Left lung (tissue), 4 donors: ENCODE measurements at regions not wholly inside any gene's neighbourhood (a gene's known extent, or its start where the extent isn't known, plus 50 kb on each side); places are given as distances from the start of the nearest gene placed in this dataset.
"Not testable (repeated sequence)": the region's sequence is repeated elsewhere in the genome, so short reads cannot be mapped to it uniquely, and the experiment has no call there.

ENCODE experiments used
- ATAC-seq: fragments of 200-7000 bp; cut with Tn5 transposase; one replicate; pipeline ENCODE4 v1.9.1; 2020; ENCODE audit warnings: moderate library complexity
- DNase-seq, 4 donors: peaks; one replicate each; pipeline ENCODE4 v3.0.0-alpha.2; 2013 to 2020
- H3K27ac ChIP-seq, 2 donors: fragments of 200-600 bp; sonication (generic) in 1 of 2; one replicate each; pipeline versions ENCODE4 v1.5.0 to v1.8.0; 2020 to 2021
- H3K27me3 ChIP-seq, 2 donors: fragments of 200-600 bp; sonication (generic) in 1 of 2; one replicate each; pipeline versions ENCODE4 v1.5.0 to v1.8.0; 2020 to 2021
- H3K36me3 ChIP-seq, 2 donors: fragments of 200-600 bp; sonication (generic) in 1 of 2; one replicate each; pipeline versions ENCODE4 v1.5.0 to v1.8.0; 2020 to 2021
- H3K4me1 ChIP-seq, 2 donors: fragments of 200-600 bp; one replicate each; pipeline ENCODE4 v1.8.0; 2021
- H3K4me3 ChIP-seq, 2 donors: fragments of 200-600 bp; sonication (generic) in 1 of 2; one replicate each; pipeline versions ENCODE4 v1.5.0 to v1.8.0; 2020 to 2021; ENCODE audit warnings: mild to moderate bottlenecking in 1 of 2
- H3K9me3 ChIP-seq, 2 donors: fragments of 200-600 bp; sonication (generic) in 1 of 2; one replicate each; pipeline versions ENCODE4 v1.5.0 to v1.8.0; 2020 to 2021
- intact Hi-C, 2 donors: fragments of 100-400 bp; cut with DNase I; formaldehyde crosslinking; loops; one replicate each; pipeline versions ENCODE4 v1.11.2 to v1.14.2; 2022
- TF ChIP-seq, protein P1 (sequence below), 2 donors: fragments of 200-600 bp; sonication (generic) in 1 of 2; IDR thresholded peaks; one replicate each; pipeline versions ENCODE4 v1.5.0 to v1.8.0; 2021; ENCODE audit warnings: antibody characterized with exemption in 2 of 2
- donor health status: DM: no; HTN: yes; CAD: no.
- donor health status: DM: no; HTN: no; CAD: no.

DNA sequence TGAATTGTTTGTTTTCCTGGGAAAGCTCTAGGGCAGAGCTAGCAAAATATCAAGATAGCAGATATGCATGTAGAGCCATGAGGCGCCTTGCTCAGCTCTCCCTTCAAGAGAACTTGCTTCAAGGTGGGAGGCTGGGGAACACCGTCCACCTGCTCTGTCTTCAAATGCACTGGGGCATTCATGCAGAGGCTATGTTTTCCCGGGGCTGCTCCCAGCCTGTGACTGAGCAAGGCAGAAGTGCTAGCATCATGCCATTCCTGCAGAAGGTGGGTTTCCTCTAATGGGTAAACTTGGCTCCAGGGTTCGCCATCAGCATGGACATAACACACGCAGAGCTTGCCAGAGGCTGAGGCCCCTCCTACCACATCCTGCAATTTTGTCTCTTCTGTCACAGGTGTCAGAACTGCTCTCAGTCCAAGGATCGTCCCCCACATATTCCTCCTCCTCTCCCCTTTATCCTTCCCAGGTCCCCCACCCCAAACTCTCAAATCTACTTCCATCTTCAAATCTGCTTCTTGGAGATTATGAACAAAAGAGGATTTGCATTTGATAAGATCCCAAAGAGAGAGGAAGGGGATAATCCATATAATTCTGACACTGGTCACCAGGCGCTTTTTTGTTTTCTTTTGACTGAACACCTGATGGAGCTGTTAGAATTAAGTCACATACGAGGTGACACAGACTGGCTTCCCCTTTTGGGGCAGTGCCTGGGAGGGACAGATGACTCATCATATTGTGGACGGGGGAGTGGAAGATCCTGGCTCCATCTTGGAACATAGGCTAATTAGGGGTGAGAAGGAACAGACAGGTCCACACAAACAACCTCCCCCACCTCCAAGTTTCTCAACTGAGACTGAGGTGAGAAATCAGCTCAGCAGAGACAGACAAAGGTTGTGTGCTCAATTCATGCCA is 85.0 kb upstream of the TAF11L2 start:
- no peaks in the 10 kb centered on the region for H3K36me3 ChIP-seq
- peak; percentile 67 for ATAC-seq

DNA sequence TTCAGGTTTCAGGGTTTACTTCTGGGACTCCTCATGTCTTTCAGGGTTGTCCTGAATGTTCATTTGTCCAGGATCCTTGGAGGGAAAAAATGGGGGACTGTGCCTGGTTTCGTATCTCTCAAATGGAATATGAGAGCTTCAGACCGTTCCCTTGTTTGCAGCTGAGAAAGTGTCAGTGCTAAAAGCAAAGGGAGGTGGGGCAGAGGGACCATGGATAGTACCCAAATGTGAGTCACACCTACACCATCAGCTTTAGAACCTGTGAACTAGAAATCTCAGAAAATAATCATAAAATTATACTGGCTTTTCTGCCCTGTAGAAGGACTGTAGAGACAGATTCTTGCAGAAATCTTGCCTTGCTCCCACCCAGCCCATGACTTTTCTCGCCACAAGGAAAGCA is 84.3 kb upstream of the TAF11L2 start:
- ATAC-seq: no peak
- H3K27ac ChIP-seq: peak overlapping the region in 1 of 2 donors; percentile 52
- TF ChIP-seq, protein P1, sequence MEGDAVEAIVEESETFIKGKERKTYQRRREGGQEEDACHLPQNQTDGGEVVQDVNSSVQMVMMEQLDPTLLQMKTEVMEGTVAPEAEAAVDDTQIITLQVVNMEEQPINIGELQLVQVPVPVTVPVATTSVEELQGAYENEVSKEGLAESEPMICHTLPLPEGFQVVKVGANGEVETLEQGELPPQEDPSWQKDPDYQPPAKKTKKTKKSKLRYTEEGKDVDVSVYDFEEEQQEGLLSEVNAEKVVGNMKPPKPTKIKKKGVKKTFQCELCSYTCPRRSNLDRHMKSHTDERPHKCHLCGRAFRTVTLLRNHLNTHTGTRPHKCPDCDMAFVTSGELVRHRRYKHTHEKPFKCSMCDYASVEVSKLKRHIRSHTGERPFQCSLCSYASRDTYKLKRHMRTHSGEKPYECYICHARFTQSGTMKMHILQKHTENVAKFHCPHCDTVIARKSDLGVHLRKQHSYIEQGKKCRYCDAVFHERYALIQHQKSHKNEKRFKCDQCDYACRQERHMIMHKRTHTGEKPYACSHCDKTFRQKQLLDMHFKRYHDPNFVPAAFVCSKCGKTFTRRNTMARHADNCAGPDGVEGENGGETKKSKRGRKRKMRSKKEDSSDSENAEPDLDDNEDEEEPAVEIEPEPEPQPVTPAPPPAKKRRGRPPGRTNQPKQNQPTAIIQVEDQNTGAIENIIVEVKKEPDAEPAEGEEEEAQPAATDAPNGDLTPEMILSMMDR (IDR thresholded peaks at IDR 0.05): no peak

More for the DNA sequence above, 85.0 kb upstream of the TAF11L2 start:
- H3K9me3 ChIP-seq: no peaks in the 10 kb centered on the region
- H3K27me3 ChIP-seq: no peaks in the 10 kb centered on the region
- peak overlapping the region in 1 of 2 donors; percentile 52 for H3K27ac ChIP-seq
- TF ChIP-seq, protein P1 (IDR thresholded peaks at IDR 0.05): no peak
- intact Hi-C loops: no loop called here
- H3K4me3 ChIP-seq: no peak overlapping the region
- H3K4me1 ChIP-seq: peaks cover 0 to 10% of the 10 kb centered on the region in 2 donors
- peak in 1 of 4 donors; percentile 58 for DNase-seq

DNA sequence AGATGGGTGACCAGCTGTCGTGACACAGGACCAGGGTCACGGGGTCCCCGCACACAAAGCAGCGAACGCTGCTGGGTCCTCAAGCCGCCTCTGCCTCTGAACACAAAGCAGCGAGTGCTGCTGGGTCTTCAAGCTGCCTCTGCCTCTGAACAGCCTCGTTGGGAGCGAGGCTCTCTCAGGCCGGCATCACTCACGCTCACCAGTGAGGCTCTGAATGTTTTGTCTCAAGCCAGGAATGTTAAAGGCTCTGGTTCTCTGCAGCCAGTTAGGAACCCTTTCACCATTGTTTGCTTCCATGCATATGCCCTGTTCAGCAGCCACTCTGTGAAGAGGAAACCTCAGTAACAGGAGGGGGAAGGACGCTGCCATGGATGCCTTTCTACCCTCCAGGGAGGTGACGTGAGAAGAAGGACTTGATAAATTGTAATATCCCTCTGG is 82.7 kb upstream of the TAF11L2 start:
- H3K9me3 ChIP-seq: no peaks in the 10 kb centered on the region
- H3K27me3 ChIP-seq: no peaks in the 10 kb centered on the region
- no peaks in the 10 kb centered on the region for H3K36me3 ChIP-seq
- H3K4me3 ChIP-seq: no peak overlapping the region
- TF ChIP-seq, protein P1 (IDR thresholded peaks at IDR 0.05): no peak
- no peak for ATAC-seq
- no peak overlapping the region for H3K27ac ChIP-seq
- H3K4me1 ChIP-seq: peaks cover 0 to 10% of the 10 kb centered on the region in 2 donors
- DNase-seq: peak in 1 of 4 donors; percentile 21
- intact Hi-C loops: no loop called here

More for the DNA sequence above, 84.3 kb upstream of the TAF11L2 start:
- Histone ChIP-seq H3K27me3 (no peaks in the 10 kb centered on the region), H3K9me3 (no peaks in the 10 kb centered on the region), H3K4me3 (no peak overlapping the region), H3K36me3 (no peaks in the 10 kb centered on the region), H3K4me1 (peaks cover 0 to 10% of the 10 kb centered on the region in 2 donors)
- DNase-seq: no peak
- intact Hi-C loops: no loop called here

DNA sequence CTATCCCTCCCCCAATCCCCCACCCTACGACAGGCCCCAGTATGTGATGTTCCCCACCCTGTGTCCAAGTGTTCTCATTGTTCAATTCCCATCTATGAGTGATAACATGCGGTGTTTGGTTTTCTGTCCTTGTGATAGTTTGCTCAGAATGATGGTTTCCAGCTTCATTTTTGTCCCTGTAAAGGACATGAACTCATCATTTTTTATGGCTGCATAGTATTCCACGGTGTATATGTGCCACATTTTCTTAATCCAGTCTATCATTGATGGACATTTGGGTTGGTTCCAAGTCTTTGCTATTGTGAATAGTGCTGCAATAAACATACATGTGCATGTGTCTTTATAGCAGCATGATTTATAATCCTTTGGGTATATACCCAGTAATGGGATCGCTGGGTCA is 81.7 kb upstream of the TAF11L2 start:
- intact Hi-C loops, H3K9me3 ChIP-seq, DNase-seq, H3K36me3 ChIP-seq, ATAC-seq, H3K4me3 ChIP-seq, H3K27me3 ChIP-seq, H3K27ac ChIP-seq: not testable (repeated sequence)
- peaks cover 0 to 10% of the 10 kb centered on the region in 2 donors for H3K4me1 ChIP-seq

DNA sequence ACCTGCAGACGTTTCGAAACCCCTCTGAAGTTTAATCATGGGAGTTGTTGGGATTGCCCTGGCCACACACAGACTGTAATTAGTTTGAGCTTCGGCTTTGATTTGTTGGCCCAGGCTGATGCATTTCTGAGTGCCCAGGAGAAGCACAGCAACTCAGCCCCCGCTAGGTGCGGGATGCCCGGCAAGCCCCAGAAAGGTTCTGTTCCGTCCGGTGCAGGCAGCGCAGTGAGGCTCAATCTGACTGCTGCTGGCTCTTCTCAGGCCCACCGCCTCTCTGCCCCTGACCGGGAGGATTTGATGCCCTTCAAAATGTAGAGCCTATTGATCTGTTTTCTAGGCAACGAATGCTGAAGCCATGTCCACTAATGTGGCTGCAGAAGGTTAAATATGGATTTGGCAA is 73.4 kb upstream of the TAF11L2 start:
- ATAC-seq (no peak), DNase-seq (peak in 1 of 4 donors; percentile 53)
- Histone ChIP-seq H3K4me1 (no peaks in the 10 kb centered on the region), H3K4me3 (no peak overlapping the region), H3K36me3 (no peaks in the 10 kb centered on the region), H3K27ac (no peak overlapping the region), H3K9me3 (no peaks in the 10 kb centered on the region), H3K27me3 (no peaks in the 10 kb centered on the region)
- intact Hi-C loops: no loop called here
- TF ChIP-seq, protein P1 (IDR thresholded peaks at IDR 0.05): no peak
